HCT116 (cell line): ENCODE measurements at regions not wholly inside any gene's neighbourhood (a gene's known extent, or its start where the extent isn't known, plus 50 kb on each side); places are given as distances from the start of the nearest gene placed in this dataset.

Experiments
- ATAC-seq: fragments of 200-7000 bp; cut with Tn5 transposase; 2 replicates; pipeline ENCODE4 v1.9.1; 2020; ENCODE audit warnings: mild to moderate bottlenecking, moderate library complexity
- BruUV-seq: library from RNA; stranded (reverse); fragments of 400-500 nt; replicated peaks from 2 replicates; lab custom pipeline; 2021; lab: Mats Ljungman, UMichigan
- CTCF ChIA-PET: fragments of 300-600 bp; sonication (Branson Sonifier 250); formaldehyde crosslinking; loops from one replicate; lab custom pipeline; 2021; ENCODE audit warnings: antibody characterized with exemption; lab: Charles Lee
- POLR2A ChIA-PET: fragments of 300-600, 350-600 bp; sonication (Branson Sonifier 250); formaldehyde crosslinking; loops from one replicate; lab custom pipeline; 2021; ENCODE audit warnings: antibody characterized with exemption; lab: Charles Lee
- RAD21 ChIA-PET, 2 experiments: fragments of 300-600 bp; sonication (Branson Sonifier 250); formaldehyde crosslinking; loops; one replicate each; lab custom pipeline; 2023; ENCODE audit warnings: low total read pairs in 2 of 2; ENCODE audit not compliant: uncharacterized antibody in 2 of 2, unreplicated experiment in 2 of 2, low non-redundant PET in 1 of 2; lab: Charles Lee
- DNase-seq: peaks from one replicate; pipeline ENCODE4 v3.0.0-alpha.2; 2010; ENCODE audit warnings: low read depth, low spot score
- H2AFZ ChIP-seq: fragments of 200-600 bp; shearing (Covaris generic), sonication (generic); 2 replicates; pipeline ENCODE4 v1.6.1; 2017; ENCODE audit warnings: low read depth, mixed run types, mixed read lengths, antibody characterized with exemption, low read length; ENCODE audit not compliant: poor library complexity, severe bottlenecking
- H3K27ac ChIP-seq: 2 replicates; pipeline ENCODE4 v1.5.1; 2012; ENCODE audit warnings: low read depth, low read length
- H3K27me3 ChIP-seq: fragments of 200-600 bp; sonication (generic); 2 replicates; pipeline ENCODE4 v1.6.1; 2016; ENCODE audit warnings: mixed run types, low read length, mixed read lengths; ENCODE audit not compliant: insufficient read depth
- H3K36me3 ChIP-seq, 2 experiments: fragments of 200-500 bp in 1 of 2; fragments of 200-600 bp in 1 of 2; sonication (Bioruptor generic) in 1 of 2; sonication (generic) in 1 of 2; 2 replicates each; pipeline versions ENCODE4 v1.5.1 to v1.6.1; 2014 to 2016; ENCODE audit warnings: low read length in 2 of 2, inconsistent platforms in 1 of 2, mixed read lengths in 1 of 2, mixed run types in 1 of 2; ENCODE audit not compliant: insufficient read depth in 2 of 2, control insufficient read depth in 1 of 2
- H3K4me1 ChIP-seq, 2 experiments: fragments of 200-600 bp in 1 of 2; sonication (generic) in 1 of 2; 2 replicates each; pipeline versions ENCODE4 v1.5.1 to v1.6.1; 2012 to 2017; ENCODE audit warnings: low read length in 2 of 2, inconsistent platforms in 1 of 2, mild to moderate bottlenecking in 1 of 2, mixed read lengths in 1 of 2, mixed run types in 1 of 2, moderate library complexity in 1 of 2; ENCODE audit not compliant: insufficient read depth in 2 of 2, control insufficient read depth in 1 of 2
- H3K4me2 ChIP-seq: fragments of 200-600 bp; sonication (generic); 2 replicates; pipeline ENCODE4 v1.6.1; 2017; ENCODE audit warnings: mixed run types, low read length, mixed read lengths
- H3K4me3 ChIP-seq, 2 experiments: fragments of 200-600 bp in 1 of 2; sonication (generic) in 1 of 2; replicated peaks in 1 of 2; 2 replicates each; pipeline ENCODE4 v1.5.1; 2011 to 2016; ENCODE audit warnings: low read length in 2 of 2, control low read depth in 1 of 2, low read depth in 1 of 2, mild to moderate bottlenecking in 1 of 2, mixed read lengths in 1 of 2, mixed run types in 1 of 2
- H3K79me2 ChIP-seq: fragments of 200-600 bp; sonication (generic); 2 replicates; pipeline ENCODE4 v1.6.1; 2017; ENCODE audit warnings: mild to moderate bottlenecking, mixed run types, low read length, moderate library complexity, mixed read lengths; ENCODE audit not compliant: insufficient read depth
- H3K9ac ChIP-seq: fragments of 200-600 bp; sonication (generic); 2 replicates; pipeline ENCODE4 v1.6.1; 2016; ENCODE audit warnings: low read length, mixed read lengths
- H3K9me2 ChIP-seq: fragments of 200-600 bp; sonication (generic), shearing (Covaris generic); 2 replicates; pipeline ENCODE4 v1.6.1; 2017; ENCODE audit warnings: mixed run types, mild to moderate bottlenecking, moderate library complexity; ENCODE audit not compliant: insufficient read depth
- H3K9me3 ChIP-seq, 2 experiments: fragments of 200-500 bp in 1 of 2; fragments of 200-600 bp in 1 of 2; sonication (Bioruptor generic) in 1 of 2; sonication (generic) in 1 of 2; 2 replicates each; pipeline ENCODE4 v1.6.1; 2014 to 2017; ENCODE audit warnings: low read length in 2 of 2, mixed read lengths in 2 of 2, inconsistent platforms in 1 of 2, low read depth in 1 of 2, mild to moderate bottlenecking in 1 of 2, mixed run types in 1 of 2, moderate library complexity in 1 of 2; ENCODE audit not compliant: control insufficient read depth in 1 of 2, insufficient read depth in 1 of 2
- H4K20me1 ChIP-seq: fragments of 200-600 bp; sonication (generic), shearing (Covaris generic); 2 replicates; pipeline ENCODE4 v1.6.1; 2017; ENCODE audit warnings: mixed run types, mild to moderate bottlenecking, moderate library complexity; ENCODE audit not compliant: insufficient read depth
- EGR1 ChIP-seq: IDR thresholded peaks from 2 replicates; pipeline ENCODE4 v1.6.1; 2012; ENCODE audit warnings: low read depth
- JUND ChIP-seq: IDR thresholded peaks from 2 replicates; pipeline ENCODE4 v1.6.1; 2012
- POLR2A ChIP-seq: IDR thresholded peaks from 2 replicates; pipeline ENCODE4 v1.7.0; 2011; ENCODE audit warnings: borderline replicate concordance; ENCODE audit not compliant: insufficient read depth, insufficient read length; ENCODE audit errors: extremely low read depth
- ZFX ChIP-seq: fragments of 450-650 bp; IDR thresholded peaks from 2 replicates; pipeline ENCODE4 v1.6.1; 2017
- intact Hi-C: fragments of 100-400 bp; cut with micrococcal nuclease; formaldehyde crosslinking; loops from 2 replicates; pipeline ENCODE4 v1.10.0; 2022
- TF ChIP-seq, protein P1 (sequence below): IDR thresholded peaks from 2 replicates; pipeline ENCODE4 v1.6.1; 2012
- TF ChIP-seq, protein P2 (sequence below): IDR thresholded peaks from 2 replicates; pipeline ENCODE4 v1.6.1; 2011; ENCODE audit warnings: mild to moderate bottlenecking, low read length, moderate library complexity; ENCODE audit not compliant: insufficient replicate concordance; ENCODE audit errors: extremely low read depth
- TF ChIP-seq, protein P3 (sequence below): IDR thresholded peaks from 2 replicates; pipeline ENCODE4 v1.6.1; 2012; ENCODE audit warnings: low read depth

DNA sequence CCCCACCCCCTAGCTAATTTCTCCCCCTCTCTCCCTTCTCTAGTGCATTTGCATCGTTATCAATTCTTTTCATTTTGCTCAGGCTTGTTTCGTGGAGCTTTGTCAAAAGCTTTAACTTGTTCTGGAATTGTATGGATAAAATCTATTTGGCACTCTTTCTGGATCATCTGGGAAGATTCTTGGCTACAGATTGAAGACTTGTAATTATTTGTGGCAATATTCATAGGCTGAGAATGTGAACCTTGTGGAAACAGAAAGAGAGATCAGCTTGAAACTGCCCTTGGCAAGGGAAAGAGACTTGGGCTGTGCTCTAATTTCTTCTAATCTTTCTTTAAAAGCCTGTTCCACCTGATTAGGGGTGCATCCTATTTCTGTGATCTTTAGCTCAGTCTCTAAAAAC lies 340.6 kb upstream of the DAB2 start:
- RAD21 ChIA-PET: no interaction called here
- Histone ChIP-seq H3K9ac (no peak overlapping the region), H3K27me3 (no peaks in the 10 kb centered on the region), H3K4me3 (no peak overlapping the region), H3K27ac (no peak overlapping the region), H4K20me1 (no peaks in the 10 kb centered on the region; the same call in 1 of the 2 replicates), H3K36me3 (no peaks in the 10 kb centered on the region), H2AFZ (no peak overlapping the region), H3K4me1 (no peaks in the 10 kb centered on the region), H3K79me2 (no peaks in the 10 kb centered on the region), H3K9me3 (no peaks in the 10 kb centered on the region), H3K9me2 (no peaks in the 10 kb centered on the region), H3K4me2 (no peak overlapping the region)
- no peak for TF ChIP-seq JUND
- TF ChIP-seq, protein P1, sequence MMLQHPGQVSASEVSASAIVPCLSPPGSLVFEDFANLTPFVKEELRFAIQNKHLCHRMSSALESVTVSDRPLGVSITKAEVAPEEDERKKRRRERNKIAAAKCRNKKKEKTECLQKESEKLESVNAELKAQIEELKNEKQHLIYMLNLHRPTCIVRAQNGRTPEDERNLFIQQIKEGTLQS: no peak
- no peak for TF ChIP-seq POLR2A
- no peak for TF ChIP-seq EGR1
- TF ChIP-seq, protein P2, sequence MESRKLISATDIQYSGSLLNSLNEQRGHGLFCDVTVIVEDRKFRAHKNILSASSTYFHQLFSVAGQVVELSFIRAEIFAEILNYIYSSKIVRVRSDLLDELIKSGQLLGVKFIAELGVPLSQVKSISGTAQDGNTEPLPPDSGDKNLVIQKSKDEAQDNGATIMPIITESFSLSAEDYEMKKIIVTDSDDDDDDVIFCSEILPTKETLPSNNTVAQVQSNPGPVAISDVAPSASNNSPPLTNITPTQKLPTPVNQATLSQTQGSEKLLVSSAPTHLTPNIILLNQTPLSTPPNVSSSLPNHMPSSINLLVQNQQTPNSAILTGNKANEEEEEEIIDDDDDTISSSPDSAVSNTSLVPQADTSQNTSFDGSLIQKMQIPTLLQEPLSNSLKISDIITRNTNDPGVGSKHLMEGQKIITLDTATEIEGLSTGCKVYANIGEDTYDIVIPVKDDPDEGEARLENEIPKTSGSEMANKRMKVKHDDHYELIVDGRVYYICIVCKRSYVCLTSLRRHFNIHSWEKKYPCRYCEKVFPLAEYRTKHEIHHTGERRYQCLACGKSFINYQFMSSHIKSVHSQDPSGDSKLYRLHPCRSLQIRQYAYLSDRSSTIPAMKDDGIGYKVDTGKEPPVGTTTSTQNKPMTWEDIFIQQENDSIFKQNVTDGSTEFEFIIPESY: no peak
- TF ChIP-seq, protein P3, sequence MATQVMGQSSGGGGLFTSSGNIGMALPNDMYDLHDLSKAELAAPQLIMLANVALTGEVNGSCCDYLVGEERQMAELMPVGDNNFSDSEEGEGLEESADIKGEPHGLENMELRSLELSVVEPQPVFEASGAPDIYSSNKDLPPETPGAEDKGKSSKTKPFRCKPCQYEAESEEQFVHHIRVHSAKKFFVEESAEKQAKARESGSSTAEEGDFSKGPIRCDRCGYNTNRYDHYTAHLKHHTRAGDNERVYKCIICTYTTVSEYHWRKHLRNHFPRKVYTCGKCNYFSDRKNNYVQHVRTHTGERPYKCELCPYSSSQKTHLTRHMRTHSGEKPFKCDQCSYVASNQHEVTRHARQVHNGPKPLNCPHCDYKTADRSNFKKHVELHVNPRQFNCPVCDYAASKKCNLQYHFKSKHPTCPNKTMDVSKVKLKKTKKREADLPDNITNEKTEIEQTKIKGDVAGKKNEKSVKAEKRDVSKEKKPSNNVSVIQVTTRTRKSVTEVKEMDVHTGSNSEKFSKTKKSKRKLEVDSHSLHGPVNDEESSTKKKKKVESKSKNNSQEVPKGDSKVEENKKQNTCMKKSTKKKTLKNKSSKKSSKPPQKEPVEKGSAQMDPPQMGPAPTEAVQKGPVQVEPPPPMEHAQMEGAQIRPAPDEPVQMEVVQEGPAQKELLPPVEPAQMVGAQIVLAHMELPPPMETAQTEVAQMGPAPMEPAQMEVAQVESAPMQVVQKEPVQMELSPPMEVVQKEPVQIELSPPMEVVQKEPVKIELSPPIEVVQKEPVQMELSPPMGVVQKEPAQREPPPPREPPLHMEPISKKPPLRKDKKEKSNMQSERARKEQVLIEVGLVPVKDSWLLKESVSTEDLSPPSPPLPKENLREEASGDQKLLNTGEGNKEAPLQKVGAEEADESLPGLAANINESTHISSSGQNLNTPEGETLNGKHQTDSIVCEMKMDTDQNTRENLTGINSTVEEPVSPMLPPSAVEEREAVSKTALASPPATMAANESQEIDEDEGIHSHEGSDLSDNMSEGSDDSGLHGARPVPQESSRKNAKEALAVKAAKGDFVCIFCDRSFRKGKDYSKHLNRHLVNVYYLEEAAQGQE: no peak
- TF ChIP-seq ZFX: no peak
- no peak for ATAC-seq
- CTCF ChIA-PET: no interaction called here
- no TSS peak for BruUV-seq
- no peak for DNase-seq
- POLR2A ChIA-PET: no interaction called here
- intact Hi-C loops: no loop called here
